ENCODE measurements at regions not wholly inside any gene's neighbourhood (a gene's known extent, or its start where the extent isn't known, plus 50 kb on each side); places are given as distances from the start of the nearest gene placed in this dataset.

DNA sequence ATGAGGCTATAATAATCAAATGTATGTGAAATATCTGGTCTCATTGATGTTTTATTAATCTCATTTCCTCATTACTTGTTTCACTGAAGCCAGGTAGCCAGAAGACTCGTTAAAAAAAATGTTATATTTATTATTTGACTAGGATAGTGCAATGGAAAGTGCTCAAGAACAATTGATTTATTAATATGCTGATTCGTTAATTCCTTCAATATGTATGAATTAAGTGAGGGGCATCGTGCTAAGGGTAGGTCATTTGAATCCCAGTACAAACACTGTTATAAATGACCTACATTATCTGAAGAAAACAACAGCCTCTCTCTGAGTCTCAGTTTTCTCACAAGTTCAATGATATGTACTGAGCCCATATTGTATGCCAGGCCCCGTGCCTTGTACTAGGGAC, 214.2 kb upstream of the GPRIN3 start:
- BruUV-seq (replicated peaks): no TSS peak
- DNase-seq (ENCODE audit: unreplicated experiment): no peak
- Mint-ChIP-seq H3K9me3 (ENCODE audit: unreplicated experiment) (no peaks in the 10 kb centered on the region), H3K27ac (ENCODE audit: low read depth, unreplicated experiment) (no peak overlapping the region), H3K4me3 (ENCODE audit: unreplicated experiment) (no peak overlapping the region), H3K4me1 (ENCODE audit: insufficient read depth, unreplicated experiment) (no peaks in the 10 kb centered on the region), H3K27me3 (ENCODE audit: insufficient read depth, unreplicated experiment) (no peaks in the 10 kb centered on the region), H3K36me3 (ENCODE audit: insufficient read depth, unreplicated experiment) (no peaks in the 10 kb centered on the region)
- POLR2A ChIA-PET: no interaction called here
- intact Hi-C loops (cut with micrococcal nuclease): no loop called here
- CTCF ChIA-PET: no interaction called here
- TF ChIP-seq, protein P1, sequence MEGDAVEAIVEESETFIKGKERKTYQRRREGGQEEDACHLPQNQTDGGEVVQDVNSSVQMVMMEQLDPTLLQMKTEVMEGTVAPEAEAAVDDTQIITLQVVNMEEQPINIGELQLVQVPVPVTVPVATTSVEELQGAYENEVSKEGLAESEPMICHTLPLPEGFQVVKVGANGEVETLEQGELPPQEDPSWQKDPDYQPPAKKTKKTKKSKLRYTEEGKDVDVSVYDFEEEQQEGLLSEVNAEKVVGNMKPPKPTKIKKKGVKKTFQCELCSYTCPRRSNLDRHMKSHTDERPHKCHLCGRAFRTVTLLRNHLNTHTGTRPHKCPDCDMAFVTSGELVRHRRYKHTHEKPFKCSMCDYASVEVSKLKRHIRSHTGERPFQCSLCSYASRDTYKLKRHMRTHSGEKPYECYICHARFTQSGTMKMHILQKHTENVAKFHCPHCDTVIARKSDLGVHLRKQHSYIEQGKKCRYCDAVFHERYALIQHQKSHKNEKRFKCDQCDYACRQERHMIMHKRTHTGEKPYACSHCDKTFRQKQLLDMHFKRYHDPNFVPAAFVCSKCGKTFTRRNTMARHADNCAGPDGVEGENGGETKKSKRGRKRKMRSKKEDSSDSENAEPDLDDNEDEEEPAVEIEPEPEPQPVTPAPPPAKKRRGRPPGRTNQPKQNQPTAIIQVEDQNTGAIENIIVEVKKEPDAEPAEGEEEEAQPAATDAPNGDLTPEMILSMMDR (IDR thresholded peaks at IDR 0.05; ENCODE audit: unreplicated experiment): no peak

DNA sequence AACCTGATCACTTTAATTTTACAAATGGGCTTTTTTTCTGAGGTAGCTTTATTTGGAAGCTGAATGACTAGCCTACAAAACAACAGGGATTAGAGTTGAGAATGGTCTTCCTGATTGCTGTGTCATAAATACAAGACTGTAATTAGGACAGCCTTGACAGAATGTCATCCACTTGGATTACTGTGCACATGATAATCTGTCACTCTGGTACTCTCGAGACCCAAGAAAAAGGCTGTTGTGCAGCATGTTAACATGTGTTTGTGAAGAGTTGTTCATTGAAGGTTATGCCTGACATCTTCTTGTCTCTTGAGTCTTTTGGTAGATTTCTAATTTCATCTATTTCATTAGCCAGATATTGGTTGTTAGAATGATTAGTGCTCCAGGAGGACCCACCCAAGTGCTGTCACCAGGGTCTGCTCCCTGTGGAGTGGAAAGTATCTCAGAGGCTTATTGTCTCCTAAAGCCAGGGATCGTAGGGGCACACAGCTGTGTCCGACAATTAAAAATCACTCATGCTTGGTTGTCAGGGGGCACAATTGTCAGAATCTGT, 212.2 kb upstream of the GPRIN3 start:
- Mint-ChIP-seq H3K27me3 (ENCODE audit: insufficient read depth, unreplicated experiment) (no peaks in the 10 kb centered on the region), H3K27ac (ENCODE audit: low read depth, unreplicated experiment) (no peak overlapping the region), H3K9me3 (ENCODE audit: unreplicated experiment) (no peaks in the 10 kb centered on the region), H3K36me3 (ENCODE audit: insufficient read depth, unreplicated experiment) (no peaks in the 10 kb centered on the region), H3K4me1 (ENCODE audit: insufficient read depth, unreplicated experiment) (no peaks in the 10 kb centered on the region), H3K4me3 (ENCODE audit: unreplicated experiment) (no peak overlapping the region)
- ChIA-PET POLR2A (interaction anchor here (0.7 to 1.2 kb wide), 2 partner anchors 10 to 28 kb away, joined by 3 to 4 read pairs; no protein-coding TSS in a partner anchor), CTCF (interaction anchor here (0.9 kb wide), 1 partner anchor 396 kb away, joined by 3 read pairs; no protein-coding TSS in a partner anchor)
- DNase-seq (ENCODE audit: unreplicated experiment): no peak
- intact Hi-C loops (cut with micrococcal nuclease): no loop called here
- TF ChIP-seq, protein P1 (IDR thresholded peaks at IDR 0.05; ENCODE audit: unreplicated experiment): no peak
- BruUV-seq (replicated peaks): no TSS peak

DNA sequence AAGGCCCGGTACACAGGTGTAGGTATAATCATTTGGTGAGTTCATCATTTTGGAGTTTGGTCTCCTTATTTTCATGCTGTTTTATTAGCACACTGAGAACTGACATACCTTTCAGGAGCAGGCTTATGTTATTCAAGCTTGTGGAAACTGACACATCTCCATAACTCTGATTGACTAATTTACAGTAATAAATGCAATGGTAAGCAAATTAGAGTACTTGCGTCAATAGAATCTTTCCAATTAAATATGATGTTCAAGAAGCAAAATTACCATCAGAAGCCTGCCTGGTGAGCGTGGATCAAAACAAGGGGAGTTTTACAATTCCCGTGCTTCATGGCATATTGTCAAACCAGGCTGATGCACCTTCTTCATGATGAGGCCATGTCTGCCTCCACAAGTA, 210.7 kb upstream of the GPRIN3 start:
- POLR2A ChIA-PET: no interaction called here
- H3K9me3 Mint-ChIP-seq (ENCODE audit: unreplicated experiment): no peaks in the 10 kb centered on the region
- no TSS peak for BruUV-seq (replicated peaks)
- H3K4me3 Mint-ChIP-seq (ENCODE audit: unreplicated experiment): no peak overlapping the region
- CTCF ChIA-PET: no interaction called here
- no peaks in the 10 kb centered on the region for H3K4me1 Mint-ChIP-seq (ENCODE audit: insufficient read depth, unreplicated experiment)
- no peak overlapping the region for H3K27ac Mint-ChIP-seq (ENCODE audit: low read depth, unreplicated experiment)
- no peaks in the 10 kb centered on the region for H3K27me3 Mint-ChIP-seq (ENCODE audit: insufficient read depth, unreplicated experiment)
- no peaks in the 10 kb centered on the region for H3K36me3 Mint-ChIP-seq (ENCODE audit: insufficient read depth, unreplicated experiment)
- no peak for DNase-seq (ENCODE audit: unreplicated experiment)
- TF ChIP-seq, protein P1 (IDR thresholded peaks at IDR 0.05; ENCODE audit: unreplicated experiment): no peak
- intact Hi-C loops (cut with micrococcal nuclease): no loop called here

DNA sequence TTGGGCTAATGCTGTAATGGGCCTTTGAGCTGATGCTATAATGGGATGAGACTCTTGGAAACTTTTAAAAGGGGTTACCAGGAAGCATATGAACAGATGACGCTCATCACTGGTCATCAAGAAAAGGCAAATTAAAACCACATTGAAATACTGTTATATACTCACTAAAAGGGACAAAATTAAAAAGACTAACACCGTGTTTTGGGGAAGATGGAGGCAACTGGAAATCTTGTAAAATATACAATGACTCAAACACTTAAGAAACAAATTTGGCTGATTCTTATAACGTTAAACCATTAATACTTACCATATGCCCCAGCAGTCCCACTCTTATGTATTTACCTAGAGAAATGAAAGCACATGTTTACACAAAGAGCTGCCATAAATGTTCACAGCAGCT, 207.2 kb upstream of the GPRIN3 start:
- intact Hi-C loops (cut with micrococcal nuclease): no loop called here
- Mint-ChIP-seq H3K27ac (ENCODE audit: low read depth, unreplicated experiment) (no peak overlapping the region), H3K27me3 (ENCODE audit: insufficient read depth, unreplicated experiment) (no peaks in the 10 kb centered on the region), H3K4me3 (ENCODE audit: unreplicated experiment) (no peak overlapping the region), H3K4me1 (ENCODE audit: insufficient read depth, unreplicated experiment) (peaks cover 15% of the 10 kb centered on the region), H3K9me3 (ENCODE audit: unreplicated experiment) (no peaks in the 10 kb centered on the region), H3K36me3 (ENCODE audit: insufficient read depth, unreplicated experiment) (no peaks in the 10 kb centered on the region)
- TF ChIP-seq, protein P1 (IDR thresholded peaks at IDR 0.05; ENCODE audit: unreplicated experiment): no peak
- no peak for DNase-seq (ENCODE audit: unreplicated experiment)
- ChIA-PET POLR2A (no interaction called here), CTCF (interaction anchor here (0.7 kb wide), 1 partner anchor 1186 kb away, joined by 3 read pairs; no protein-coding TSS in a partner anchor)
- no TSS peak for BruUV-seq (replicated peaks)

Data from MCF 10A (cell line).